ENCODE measurements at regions not wholly inside any gene's neighbourhood (a gene's known extent, or its start where the extent isn't known, plus 50 kb on each side); places are given as distances from the start of the nearest gene placed in this dataset.
"Not testable (repeated sequence)": the region's sequence is repeated elsewhere in the genome, so short reads cannot be mapped to it uniquely, and the experiment has no call there.

DNA sequence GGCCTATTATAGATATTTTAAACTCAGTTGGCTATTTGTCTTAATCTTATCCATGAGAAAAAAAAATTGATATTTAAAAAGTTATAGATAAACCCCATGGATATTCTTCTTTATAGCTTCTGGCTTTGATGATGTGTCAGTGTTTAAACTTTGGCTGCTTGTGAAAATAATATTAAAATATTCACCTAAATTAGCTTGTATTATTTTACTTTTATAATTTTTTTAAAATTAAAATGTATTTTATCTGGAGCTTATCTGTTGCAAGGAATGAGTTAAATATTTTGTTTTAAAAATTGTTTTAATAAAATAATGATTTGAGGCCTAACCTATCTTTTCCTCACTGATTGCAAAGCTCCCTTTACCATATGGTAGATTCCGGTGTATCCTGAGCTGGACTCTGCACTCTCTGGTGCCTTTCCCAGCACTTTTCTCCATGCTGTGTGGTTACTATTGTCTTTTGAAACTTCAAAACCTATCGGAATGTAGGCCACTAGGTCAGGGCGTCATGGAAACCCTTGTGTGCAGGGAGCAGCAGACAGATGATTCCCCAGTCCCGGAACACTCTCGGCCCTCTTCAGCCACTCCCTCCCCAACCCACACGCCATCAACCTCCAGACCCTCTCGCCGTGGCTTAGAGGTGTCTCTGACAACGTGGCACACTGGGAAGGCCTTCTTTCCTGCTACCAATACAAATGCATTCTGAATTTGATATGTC lies 252.3 kb upstream of the ATP10A start:
- no peak for DNase-seq

DNA sequence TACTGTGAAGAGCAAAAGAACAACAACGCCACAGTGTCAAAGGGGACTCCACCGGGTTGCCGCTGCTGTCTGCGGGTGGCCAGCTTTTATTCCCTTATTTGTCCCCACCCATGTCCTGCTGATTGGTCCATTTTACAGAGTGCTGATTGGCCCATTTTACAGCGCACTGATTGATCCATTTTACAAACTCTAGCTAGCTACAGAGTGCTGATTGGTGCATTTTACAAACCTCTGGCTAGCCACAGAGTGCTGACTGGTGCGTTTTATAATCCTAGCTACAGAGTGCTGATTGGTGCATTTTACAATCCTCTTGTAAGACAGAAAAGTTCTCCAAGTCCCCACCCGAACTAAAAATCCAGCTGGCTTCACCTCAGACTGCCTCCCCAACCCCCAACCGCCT lies 251.0 kb upstream of the ATP10A start:
- not testable (repeated sequence) for DNase-seq

DNA sequence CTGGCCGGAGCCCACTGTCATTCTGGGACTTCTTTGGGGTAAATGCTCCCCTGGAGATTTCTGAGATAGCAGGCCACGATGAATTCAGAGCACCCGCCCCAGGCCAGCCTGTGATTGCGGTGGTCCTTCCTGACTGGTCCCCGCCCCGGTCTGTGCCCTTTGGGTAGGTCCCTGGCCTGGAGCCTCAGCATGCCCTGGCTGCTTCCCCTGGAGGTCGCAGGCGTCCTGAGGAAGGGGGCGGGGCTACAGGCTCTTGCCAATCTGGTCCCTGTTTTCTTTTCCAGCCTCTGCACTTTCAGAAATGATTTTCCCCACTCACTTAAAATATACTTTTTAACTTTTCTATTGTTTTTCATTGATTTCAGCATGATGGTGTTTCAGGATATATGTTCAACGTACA lies 250.2 kb upstream of the ATP10A start:
- DNase-seq, result no peak

DNA sequence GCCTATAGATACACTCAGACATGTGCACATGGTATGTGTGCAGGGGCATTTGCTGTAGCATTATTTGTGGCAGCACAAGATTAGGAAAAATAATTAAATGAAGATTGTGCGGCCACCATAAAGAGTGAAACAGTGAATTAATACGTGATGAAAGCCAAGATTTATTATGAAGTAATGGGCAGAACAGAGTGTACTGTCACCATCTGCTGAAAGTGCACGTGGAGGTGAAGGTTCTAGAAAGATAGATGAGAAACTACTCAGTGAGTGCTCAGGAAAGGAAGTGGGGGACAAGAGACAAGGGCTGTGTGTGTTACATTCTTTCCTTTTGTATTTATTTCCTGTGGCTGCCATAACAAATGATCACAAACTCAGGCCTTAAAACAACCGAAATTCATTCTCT lies 246.1 kb upstream of the ATP10A start:
- no peak for DNase-seq

DNA sequence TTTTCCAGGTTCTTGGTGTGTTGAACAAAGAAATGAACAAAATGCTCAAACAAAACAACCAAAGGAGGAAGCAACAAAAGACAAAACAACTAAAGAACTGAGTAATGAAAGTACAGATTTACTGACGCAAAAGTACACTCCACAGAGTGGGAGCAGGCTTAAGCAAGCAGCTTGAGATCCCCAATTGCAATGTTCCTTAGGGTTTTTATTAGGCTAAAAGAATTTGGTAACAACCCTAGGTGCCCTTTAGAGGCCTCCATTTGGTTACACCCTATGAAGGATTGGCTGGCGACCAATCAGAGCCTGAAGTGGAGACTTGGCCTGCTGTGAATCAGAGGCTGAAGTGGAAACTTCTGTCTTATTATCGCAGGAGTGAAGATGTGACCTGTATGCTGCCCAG lies 243.4 kb upstream of the ATP10A start:
- DNase-seq, result no peak

DNA sequence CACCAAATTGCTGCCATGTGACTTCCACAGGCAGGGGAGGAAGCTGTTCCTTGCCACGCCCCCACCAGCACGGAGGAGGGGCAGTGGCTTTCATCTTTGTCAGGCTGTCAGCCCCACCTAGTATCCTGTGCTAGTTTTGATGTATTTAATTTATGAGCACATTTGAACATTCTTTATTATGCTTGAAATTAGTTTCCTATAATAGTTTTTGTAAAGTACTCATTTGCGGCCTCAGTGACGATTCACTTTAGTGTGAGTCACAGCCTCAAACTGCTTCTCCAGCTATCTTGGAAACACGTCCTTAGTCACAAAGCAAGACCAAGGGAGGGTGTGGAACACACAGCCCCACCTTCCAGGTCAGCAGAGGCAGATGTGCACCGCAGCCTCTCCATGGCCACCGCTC lies 239.9 kb upstream of the ATP10A start:
- DNase-seq, result no peak

DNA sequence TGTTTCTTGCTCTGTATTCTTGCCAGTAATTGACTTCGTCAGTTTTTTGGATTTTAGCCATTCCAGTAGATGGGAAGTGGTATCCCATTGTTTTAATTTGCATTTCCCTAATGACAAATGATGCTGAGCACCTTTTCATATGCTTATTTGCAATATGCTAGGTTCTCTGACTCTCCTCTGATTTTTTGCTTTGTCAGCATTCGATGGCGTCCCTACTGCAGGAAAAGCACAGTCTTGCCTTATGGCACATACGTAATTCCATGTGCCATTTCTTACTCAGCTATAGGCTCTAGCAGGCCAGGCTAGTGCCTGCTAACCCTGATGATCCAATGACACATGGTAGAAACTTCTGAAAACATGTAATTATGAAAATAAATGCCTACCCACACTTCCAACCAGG lies 239.2 kb upstream of the ATP10A start:
- no peak for DNase-seq

DNA sequence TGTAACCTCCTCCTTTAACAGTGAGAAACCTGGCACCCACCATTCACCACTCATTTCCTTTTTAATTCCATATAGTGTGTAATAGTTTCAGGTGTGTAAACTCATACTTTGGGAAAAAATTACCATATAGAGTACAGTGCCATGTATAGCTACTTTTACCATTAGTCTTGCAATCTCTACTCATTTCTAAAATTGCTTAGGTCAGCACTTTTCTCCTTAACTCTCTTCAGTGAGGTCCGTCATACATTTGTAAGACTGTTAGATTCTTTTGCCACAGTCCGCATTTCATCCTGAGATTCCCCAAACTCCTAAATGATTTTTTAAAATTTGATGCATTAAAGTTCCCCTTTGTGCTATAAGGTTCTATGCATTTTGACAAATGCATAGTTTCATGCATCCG lies 238.3 kb upstream of the ATP10A start:
- no peak for DNase-seq

DNA sequence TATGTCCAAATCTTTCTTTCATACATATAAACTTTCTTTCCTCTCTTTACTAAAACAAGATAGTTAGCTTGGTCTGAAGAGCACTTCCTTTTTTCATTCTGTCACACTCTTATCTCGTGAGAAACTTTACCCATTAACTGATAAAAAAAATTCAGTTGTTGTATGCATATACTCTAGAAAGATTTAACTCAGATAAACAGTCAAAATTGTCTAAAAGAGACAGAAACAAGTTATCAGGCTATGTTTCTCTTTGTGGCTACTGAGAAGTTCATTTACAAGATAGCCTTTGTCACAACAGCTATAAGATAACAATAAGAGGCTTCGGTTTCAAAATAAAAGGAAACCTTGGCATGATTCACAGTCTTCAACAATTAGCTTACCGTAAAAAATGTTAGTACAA lies 235.7 kb upstream of the ATP10A start:
- DNase-seq, result no peak

DNA sequence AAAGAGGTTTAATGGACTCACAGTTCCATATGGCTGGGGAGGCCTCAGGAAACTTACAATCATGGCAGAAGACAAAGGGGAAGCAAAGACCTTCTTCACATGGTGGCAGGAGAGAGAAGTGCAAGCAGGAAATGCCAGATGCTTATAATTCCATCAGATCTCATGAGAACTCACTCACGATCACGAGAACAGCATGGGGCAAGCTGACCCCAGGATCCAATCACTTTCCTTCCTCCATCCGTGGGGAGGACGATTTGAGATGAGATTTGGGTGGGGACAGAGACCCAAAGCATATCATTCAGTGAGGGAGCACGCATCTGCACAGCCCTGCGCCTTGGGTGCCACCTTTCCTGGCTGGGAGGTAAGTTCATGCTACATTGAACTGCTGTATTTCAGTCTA lies 234.1 kb upstream of the ATP10A start:
- DNase-seq, result no peak

DNA sequence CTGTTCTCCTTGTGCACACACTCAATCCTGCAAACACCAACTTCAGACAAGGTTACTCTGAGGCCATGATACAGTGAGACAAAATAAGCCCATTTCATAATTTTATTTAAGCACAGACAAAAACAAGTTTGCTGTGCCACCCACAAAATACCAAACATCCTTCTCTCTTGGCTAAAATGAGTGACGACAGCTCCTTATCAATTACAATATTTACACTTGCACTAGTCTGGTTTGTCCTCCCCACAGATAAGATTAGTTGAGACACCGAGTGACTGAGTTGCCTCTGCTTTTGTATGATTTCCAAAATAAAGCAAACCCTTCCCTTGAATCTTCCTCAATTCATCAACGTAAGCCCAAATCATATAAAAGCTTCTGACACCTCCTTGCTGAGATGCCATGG lies 233.5 kb upstream of the ATP10A start:
- DNase-seq, result no peak

DNA sequence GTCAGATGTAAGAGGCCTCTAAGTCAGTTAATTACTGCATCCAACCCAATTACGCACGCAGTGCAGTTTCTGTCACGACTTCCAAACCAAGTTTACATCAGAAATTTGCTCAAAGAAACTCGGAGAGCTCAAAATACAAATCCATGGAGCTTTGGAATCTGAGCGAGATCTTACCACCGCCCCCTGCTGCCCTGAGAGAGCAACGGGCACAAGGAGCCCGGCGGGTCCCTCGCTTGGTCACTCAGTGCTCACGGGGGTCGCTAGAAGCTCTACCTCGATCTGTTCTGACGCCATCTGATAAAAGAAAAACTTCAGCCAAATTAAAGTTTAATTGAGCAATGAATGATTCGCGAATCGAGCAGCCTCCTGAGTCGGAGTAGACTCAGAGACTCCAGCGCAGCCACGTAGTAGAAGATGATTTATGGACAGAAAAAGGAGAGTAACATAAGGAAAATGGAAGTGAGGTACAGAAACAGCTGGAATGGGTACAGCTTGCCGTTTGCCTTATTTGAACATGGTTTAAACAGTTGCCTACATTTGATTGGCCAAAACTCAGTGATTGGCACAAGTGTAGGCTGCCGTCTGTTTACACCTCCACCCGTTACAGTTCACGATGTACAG lies 232.7 kb upstream of the ATP10A start:
- no peak for DNase-seq

DNA sequence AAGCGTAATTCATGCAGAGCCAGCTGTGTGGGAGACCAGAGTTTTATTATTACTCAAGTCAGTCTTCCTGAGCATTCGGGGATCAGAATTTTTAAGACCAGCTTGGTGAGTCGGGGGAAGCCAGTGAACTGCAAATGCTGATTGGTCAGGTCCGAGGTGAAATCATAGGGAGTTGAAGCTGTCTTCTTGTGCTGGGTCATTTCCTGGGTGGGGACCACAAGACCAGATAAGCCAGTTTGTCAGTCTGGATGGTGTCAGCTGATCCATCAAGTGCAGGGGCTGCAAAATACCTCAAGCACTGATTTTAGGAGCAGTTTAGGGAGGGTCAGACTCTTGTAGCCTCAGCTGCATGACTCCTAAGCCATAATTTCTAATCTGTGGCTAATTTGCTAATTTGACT lies 228.1 kb upstream of the ATP10A start:
- DNase-seq, result no peak

DNA sequence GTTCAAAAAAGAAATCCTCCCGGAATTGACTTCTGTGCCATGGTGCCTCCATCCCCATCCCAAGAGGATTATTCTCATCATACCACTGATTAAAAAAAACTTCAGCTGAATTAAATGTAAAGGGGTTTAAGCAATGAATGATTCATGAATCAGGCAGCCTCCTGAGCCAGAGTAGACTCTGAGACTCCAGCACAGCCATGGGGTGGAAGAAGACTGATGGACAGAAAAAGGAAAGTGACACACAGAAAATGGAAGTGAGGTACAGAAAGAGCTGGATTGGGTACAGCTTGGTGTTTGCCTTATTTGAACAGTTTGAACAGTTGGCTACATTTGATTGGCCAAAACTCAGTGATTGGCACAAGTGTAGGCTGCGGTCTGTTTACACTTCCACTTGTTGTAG lies 224.8 kb upstream of the ATP10A start:
- DNase-seq, result peak; percentile 83

DNA sequence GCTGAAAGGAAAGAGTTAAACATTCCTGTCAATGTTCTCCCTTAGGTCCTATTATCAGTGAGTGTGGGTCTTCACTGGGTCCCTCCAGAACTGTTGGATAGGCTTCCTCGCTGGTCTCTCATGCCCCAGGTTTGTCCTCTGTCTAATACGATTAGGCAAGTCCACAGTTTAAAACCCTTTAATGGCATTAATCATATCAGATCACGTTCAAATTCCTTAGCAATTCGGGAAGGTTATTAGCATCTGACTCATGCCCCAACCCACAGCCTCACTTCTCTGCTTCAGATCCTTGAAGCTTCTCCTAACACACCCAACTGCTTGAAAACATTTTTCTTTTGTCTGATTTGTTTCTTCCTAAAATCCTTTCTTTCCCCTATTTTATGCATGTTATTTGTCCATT lies 224.3 kb upstream of the ATP10A start:
- peak; percentile 76 for DNase-seq

DNA sequence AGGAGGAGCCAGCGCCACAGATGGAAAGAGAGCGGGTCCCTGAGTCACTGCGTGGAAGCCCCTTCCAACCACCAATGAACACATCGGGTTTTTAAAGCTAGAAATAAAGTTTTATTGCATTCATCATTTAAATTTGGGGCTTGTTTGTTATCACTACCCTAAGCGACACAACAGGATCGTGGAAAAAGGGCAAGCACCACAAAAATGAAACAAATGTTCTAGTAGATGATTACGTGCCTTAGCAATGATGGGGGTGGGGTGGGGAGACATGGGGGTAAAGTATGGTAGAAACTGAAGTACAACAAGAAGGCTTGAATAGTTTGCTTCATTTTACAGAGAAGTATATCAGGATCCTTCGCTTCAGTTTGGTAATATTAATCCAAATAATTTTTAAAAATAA lies 221.6 kb upstream of the ATP10A start:
- peak; percentile 59 for DNase-seq

DNA sequence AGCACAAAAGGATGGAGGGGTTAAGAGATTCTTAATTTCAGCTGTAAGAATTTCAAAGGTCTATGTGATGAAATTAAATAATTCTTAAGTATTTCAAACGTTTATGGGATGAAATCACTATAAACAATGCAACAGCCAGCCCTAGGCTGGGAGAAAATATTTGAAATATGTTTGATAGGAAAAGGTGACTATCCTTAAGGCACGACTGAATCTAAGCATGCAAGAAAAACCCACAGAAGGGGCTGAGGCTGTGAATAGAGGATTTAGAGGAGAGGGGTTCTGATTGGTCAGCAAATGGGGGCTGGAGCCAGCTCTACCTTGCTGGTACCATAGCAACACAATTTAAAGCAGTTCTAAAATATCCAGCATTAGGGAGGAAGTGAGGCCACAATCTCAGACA lies 220.8 kb upstream of the ATP10A start:
- peak; percentile 50 for DNase-seq

DNA sequence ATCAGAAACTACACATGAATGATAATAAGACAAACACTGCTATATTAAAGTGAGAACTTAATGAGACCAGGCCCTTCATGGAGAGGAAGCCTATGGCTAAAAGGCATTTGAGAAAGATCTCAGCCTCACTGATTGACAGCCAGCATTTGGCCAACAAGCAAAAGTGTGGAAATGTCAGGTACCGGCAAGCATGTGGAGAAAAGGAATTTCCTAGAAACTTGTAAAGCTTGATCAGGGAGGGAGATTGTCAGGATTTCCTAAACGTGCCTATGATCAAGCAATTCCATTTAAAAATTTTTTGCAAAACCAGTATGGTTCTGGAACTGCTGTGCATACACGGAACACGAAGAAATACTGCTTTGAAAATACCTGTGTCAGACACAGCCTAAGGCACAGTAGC lies 220.3 kb upstream of the ATP10A start:
- DNase-seq, result no peak

DNA sequence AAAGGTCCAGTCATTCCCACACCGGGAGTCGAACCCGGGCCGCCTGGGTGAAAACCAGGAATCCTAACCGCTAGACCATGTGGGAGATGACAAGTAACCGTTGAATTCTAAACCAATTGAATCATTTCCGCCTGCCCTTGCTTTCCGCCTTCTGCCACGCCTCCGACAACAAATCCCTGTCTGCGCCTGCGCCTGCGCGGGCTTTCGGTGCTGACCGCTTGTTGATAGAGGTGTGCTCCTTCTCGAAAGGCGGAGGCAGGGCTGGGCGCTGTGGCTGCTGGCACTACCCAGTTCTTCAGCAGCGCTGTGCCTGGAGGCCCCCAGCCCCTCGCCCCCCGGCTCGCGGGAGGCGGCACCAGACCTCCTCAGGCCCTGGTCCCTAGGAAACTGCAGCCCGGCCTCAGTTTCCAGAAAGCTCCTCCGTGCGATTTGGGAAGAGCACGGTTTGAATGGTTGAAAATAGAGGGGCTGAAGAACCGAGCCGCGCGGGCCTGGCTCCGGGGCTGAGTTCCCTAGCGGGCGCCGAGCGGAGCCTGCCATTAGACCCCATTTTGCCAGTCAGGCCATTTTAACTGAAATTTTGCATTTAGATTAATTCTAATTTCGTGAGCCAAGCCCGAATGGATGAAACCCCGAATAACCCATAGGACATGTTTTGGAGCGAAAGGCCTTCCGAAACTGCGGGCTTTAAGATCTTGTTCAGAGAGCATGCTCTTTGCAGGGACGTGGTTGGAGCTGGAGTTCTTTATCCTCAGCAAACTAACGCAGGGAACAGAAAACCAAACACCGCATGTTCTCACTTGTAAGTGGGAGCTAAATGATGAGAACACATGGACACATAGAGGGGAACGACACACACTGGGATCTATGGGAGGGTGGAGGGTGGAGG lies 219.3 kb upstream of the ATP10A start:
- peak; percentile 96 for DNase-seq

DNA sequence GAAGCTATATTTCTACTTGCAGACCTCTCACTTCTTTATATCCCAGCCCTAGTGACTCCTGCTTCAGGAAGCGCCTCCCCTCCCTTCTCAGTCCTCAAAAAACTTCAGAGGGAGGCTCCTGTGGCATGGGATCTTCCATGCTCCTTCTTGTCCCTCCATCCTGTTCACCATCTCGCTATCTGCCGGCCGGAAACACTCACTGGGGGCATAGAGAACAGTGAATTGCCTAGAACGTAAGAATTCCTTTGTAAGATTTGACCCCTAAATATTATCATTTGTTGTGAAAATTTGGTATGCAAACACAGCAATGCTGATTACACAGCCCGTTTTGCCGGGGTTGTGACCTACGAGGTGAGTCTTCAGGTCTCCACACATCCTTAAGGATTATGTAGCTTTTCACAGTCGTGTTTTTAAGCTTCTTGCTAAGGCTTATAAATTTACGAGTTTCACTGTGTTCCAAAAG lies 218.7 kb upstream of the ATP10A start:
- DNase-seq, result no peak

DNA sequence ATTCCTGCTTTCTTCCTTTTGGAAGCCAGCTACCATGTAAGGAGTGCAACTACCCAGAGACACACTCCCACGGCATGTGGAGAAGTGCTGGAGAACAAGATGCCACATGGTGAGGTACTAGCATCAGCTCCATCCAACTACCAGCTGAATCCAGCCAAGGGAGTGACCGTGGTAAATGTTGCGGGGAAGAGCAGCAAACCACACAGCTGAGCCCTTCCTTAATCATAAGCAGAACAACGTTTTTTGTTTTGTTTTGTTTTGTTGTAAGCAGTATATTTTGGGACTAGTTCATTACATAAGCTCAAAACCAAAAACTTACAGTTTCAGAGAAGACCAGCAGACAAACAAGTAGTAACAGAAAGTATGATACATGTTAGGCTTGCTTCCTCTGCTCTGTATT lies 212.6 kb upstream of the ATP10A start:
- DNase-seq, result no peak

DNA sequence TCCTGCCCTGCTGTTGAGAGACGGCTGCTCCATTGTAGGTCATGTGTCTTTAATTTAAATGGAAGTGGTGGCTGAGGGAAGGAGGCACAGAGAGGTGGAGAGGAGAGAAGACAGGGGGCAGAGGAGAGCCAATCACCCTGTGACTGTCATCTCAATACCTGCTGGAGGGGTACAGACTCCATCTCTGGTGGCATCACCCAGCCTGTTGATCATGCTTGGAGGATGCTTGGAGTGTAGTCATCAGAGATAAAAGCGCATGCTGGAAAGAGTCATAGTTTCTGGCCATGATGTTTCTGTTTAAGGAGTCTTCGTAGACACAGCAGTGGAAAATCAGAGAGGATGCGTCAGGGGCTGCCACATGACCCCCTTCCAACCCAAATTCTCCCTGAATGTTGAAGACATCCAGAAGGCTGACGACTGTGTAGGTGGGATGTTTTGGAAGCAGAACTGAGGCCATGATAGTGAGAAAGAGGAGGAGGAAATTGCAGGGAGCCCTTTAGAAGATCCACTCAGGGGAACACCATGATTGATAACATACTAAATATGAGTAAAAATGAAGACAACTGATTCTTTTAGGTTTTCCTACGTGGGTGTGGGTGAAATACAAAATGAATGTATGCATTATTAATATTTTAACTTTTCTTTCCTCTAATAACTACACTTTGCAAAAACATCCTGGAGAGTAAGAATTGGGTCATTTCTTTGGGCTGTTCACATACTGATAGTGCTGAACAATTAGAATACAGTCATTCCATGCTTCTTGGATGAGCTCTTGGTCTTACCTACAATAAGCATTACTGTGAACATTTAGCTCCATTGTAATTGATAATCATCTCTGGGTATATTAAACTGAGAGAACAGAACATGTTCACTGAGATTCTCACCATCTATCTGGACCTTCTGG lies 210.6 kb upstream of the ATP10A start:
- no peak for DNase-seq

Measured in fibroblast of skin of scalp (primary cell).